Ectodermal cell (in vitro differentiated cells): ENCODE measurements at regions not wholly inside any gene's neighbourhood (a gene's known extent, or its start where the extent isn't known, plus 50 kb on each side); places are given as distances from the start of the nearest gene placed in this dataset.
"Not testable (repeated sequence)": the region's sequence is repeated elsewhere in the genome, so short reads cannot be mapped to it uniquely, and the experiment has no call there.

ENCODE experiments used
- H3K27ac ChIP-seq: 2 replicates; pipeline ENCODE4 v1.7.0; 2013; ENCODE audit warnings: mild to moderate bottlenecking, low read depth, low read length; ENCODE audit not compliant: insufficient read depth, poor library complexity, severe bottlenecking
- H3K27me3 ChIP-seq: 2 replicates; pipeline ENCODE4 v1.7.0; 2013; ENCODE audit warnings: mild to moderate bottlenecking, low read length; ENCODE audit not compliant: insufficient read depth, control insufficient read depth, poor library complexity, severe bottlenecking
- H3K36me3 ChIP-seq: one replicate; pipeline ENCODE4 v1.7.0; 2013; ENCODE audit warnings: low read length; ENCODE audit not compliant: control insufficient read depth, insufficient read depth
- H3K4me1 ChIP-seq: one replicate; pipeline ENCODE4 v1.7.0; 2013; ENCODE audit warnings: low read length; ENCODE audit not compliant: control insufficient read depth, insufficient read depth
- H3K4me3 ChIP-seq: 2 replicates; pipeline ENCODE4 v1.7.0; 2013; ENCODE audit warnings: low read depth, low read length, control low read depth; ENCODE audit not compliant: insufficient read depth
- H3K9me3 ChIP-seq: 2 replicates; pipeline ENCODE4 v1.7.0; 2013; ENCODE audit warnings: mild to moderate bottlenecking, low read length, moderate library complexity; ENCODE audit not compliant: control insufficient read depth
- WGBS, 2 experiments: methylation state at CpG; one replicate each; pipeline ENCODE4 v1.1.7; 2013; ENCODE audit warnings: missing lambda C conversion rate in 2 of 2; 5-methylcytosine and 5-hydroxymethylcytosine counted together

DNA sequence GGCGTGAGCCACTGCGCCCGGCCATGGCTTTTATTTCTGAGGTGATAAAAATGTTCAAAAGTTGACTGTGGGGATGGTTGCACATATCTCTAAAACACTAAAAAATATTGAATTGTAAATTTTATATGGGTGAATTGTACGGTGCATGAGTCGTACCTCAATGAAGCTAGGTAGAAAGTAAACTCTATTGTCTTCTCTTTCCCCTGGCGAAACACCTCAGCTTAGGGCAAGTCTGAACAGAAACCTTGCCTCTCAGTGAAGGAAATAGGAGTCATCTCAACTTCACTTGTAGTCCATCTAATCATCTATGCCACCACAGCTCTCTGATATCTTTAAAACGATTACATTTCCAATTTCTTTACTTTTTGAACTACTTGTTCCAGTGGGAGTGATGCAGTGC, 309.6 kb downstream of the SPATA31A1 start:
- 70 to 83% methylated on average over 3 of the region's 7 CpGs for WGBS, 2 experiments
- H3K36me3 ChIP-seq, H3K4me1 ChIP-seq, H3K9me3 ChIP-seq, H3K27ac ChIP-seq, H3K4me3 ChIP-seq, H3K27me3 ChIP-seq: not testable (repeated sequence)

- H3K4me3 ChIP-seq, H3K4me1 ChIP-seq, H3K9me3 ChIP-seq, H3K27me3 ChIP-seq, H3K27ac ChIP-seq, H3K36me3 ChIP-seq: not testable (repeated sequence)
- no CpG with 5 or more reads among the region's 1 CpG for WGBS, 2 experiments
Measured at GRCh38 chr9:39674437-39675210, 319.2 kb downstream of the SPATA31A1 start.

DNA sequence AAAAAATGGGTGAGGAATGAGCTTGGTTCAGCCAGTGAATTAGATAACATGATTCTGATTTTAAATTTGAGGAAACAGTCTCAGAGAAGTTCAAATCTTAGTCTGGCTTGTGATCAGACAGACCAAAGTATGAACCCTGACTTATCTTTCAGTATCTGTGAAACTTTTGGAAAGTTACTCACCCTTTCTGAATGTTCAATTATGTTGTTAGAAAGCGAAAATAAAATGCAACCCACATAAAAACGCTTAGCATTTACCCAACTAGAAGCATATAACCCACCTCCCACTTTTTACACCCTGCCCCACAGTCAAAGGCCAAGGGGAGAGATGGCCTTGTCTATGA, 319.7 kb downstream of the SPATA31A1 start:
- H3K27ac ChIP-seq, H3K4me1 ChIP-seq, H3K36me3 ChIP-seq, H3K27me3 ChIP-seq, H3K4me3 ChIP-seq, H3K9me3 ChIP-seq: not testable (repeated sequence)
- no CpG with 5 or more reads among the region's 2 CpGs for WGBS, 2 experiments

GRCh38 chr9:39678534-39679263, 323.2 kb downstream of the SPATA31A1 start:
- WGBS, 2 experiments, result no CpG with 5 or more reads among the region's 9 CpGs
- H3K4me1 ChIP-seq, H3K36me3 ChIP-seq, H3K27ac ChIP-seq, H3K9me3 ChIP-seq, H3K4me3 ChIP-seq, H3K27me3 ChIP-seq: not testable (repeated sequence)

- not testable (repeated sequence) for H3K4me3 ChIP-seq, H3K27ac ChIP-seq
- WGBS, 2 experiments, result no CpG with 5 or more reads among the region's 6 CpGs
Measured at GRCh38 chr9:39680694-39681401, 325.4 kb downstream of the SPATA31A1 start.

GRCh38 chr9:39728862-39729261, 373.4 kb downstream of the SPATA31A1 start:
- WGBS, 2 experiments, result no CpG with 5 or more reads among the region's 2 CpGs
- not testable (repeated sequence) for H3K9me3 ChIP-seq

More at GRCh38 chr9:39680694-39681401, 325.4 kb downstream of the SPATA31A1 start:
- not testable (repeated sequence) for H3K9me3 ChIP-seq, H3K27me3 ChIP-seq, H3K36me3 ChIP-seq, H3K4me1 ChIP-seq

GRCh38 chr9:39744898-39745297, 389.4 kb downstream of the SPATA31A1 start:
- not testable (repeated sequence) for H3K27ac ChIP-seq, H3K27me3 ChIP-seq, H3K4me3 ChIP-seq, H3K36me3 ChIP-seq, H3K4me1 ChIP-seq, H3K9me3 ChIP-seq
- WGBS, 2 experiments, result 100% methylated on average over 2 of the region's 17 CpGs; no CpG with 5 or more reads in 1 of the 2 experiments

More at GRCh38 chr9:39728862-39729261, 373.4 kb downstream of the SPATA31A1 start:
- not testable (repeated sequence) for H3K27me3 ChIP-seq, H3K4me1 ChIP-seq, H3K4me3 ChIP-seq, H3K36me3 ChIP-seq, H3K27ac ChIP-seq

DNA sequence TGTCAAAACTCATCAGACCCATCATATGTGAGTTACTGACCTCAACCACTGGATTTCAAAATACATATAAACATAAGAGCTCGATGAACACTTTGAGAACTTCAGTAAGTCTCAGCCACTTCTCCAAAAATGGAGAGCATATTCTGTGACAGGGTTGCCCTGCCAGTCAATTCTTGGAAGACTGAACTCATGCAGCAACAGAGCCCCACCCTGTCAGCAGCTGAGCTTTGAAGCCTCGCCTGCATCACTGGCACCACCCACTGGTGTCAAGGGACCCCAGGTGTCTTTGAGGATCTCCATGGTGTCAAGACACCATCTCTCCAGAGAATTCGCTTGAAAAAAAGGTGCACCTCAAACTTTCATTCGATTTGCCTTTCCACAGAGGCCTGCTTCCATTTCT, 420.1 kb downstream of the SPATA31A1 start:
- not testable (repeated sequence) for H3K4me1 ChIP-seq, H3K36me3 ChIP-seq, H3K4me3 ChIP-seq, H3K27ac ChIP-seq, H3K9me3 ChIP-seq, H3K27me3 ChIP-seq
- WGBS, 2 experiments, result no CpG with 5 or more reads among the region's 4 CpGs

- not testable (repeated sequence) for H3K27me3 ChIP-seq, H3K36me3 ChIP-seq, H3K4me3 ChIP-seq, H3K27ac ChIP-seq, H3K4me1 ChIP-seq, H3K9me3 ChIP-seq
- WGBS, 2 experiments, result 18 to 24% methylated on average over 11 of the region's 31 CpGs
Measured at GRCh38 chr9:39791356-39791755, 435.9 kb downstream of the SPATA31A1 start.

- H3K9me3 ChIP-seq, H3K36me3 ChIP-seq, H3K4me1 ChIP-seq, H3K27me3 ChIP-seq, H3K27ac ChIP-seq, H3K4me3 ChIP-seq: not testable (repeated sequence)
- WGBS, 2 experiments, result 100% methylated on average over 1 of the region's 8 CpGs; no CpG with 5 or more reads in 1 of the 2 experiments
Measured at GRCh38 chr9:39797935-39798334, 442.5 kb downstream of the SPATA31A1 start.
